HL-60 (cell line): ENCODE measurements at regions not wholly inside any gene's neighbourhood (a gene's known extent, or its start where the extent isn't known, plus 50 kb on each side); places are given as distances from the start of the nearest gene placed in this dataset.

Experiments used
- POLR2AphosphoS5 ChIP-seq: IDR thresholded peaks from 2 replicates; pipeline ENCODE4 v1.6.1; 2012; ENCODE audit warnings: low read depth
- TF ChIP-seq, protein P1 (sequence below): IDR thresholded peaks from one replicate; pipeline ENCODE4 v1.5.1; 2011; ENCODE audit warnings: low read length, control low read depth, inconsistent platforms; ENCODE audit not compliant: insufficient read depth
- TF ChIP-seq, protein P2 (sequence below): IDR thresholded peaks from 2 replicates; pipeline ENCODE4 v1.6.1; 2012; ENCODE audit warnings: low read depth; ENCODE audit not compliant: insufficient replicate concordance

DNA sequence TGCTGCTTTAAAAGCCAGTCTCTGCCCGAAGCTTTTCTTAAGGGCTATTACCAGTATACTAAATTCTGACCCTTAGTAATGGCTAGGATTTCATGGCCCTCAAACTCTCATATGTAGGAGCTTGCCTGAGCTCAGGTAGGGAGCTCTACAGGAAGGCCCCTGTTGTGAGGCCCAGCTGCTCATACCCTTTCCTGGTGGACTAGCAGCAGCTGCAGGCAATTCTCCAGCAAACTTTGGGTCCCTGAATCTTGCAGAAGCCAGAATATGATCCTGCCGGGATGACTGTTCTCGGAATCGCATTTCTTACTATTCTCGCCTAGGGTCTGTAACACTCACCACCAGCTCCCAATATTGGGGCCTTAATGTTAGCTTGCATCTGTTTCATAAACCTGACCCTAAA, 106.4 kb upstream of the SERTAD2 start:
- TF ChIP-seq, protein P1, sequence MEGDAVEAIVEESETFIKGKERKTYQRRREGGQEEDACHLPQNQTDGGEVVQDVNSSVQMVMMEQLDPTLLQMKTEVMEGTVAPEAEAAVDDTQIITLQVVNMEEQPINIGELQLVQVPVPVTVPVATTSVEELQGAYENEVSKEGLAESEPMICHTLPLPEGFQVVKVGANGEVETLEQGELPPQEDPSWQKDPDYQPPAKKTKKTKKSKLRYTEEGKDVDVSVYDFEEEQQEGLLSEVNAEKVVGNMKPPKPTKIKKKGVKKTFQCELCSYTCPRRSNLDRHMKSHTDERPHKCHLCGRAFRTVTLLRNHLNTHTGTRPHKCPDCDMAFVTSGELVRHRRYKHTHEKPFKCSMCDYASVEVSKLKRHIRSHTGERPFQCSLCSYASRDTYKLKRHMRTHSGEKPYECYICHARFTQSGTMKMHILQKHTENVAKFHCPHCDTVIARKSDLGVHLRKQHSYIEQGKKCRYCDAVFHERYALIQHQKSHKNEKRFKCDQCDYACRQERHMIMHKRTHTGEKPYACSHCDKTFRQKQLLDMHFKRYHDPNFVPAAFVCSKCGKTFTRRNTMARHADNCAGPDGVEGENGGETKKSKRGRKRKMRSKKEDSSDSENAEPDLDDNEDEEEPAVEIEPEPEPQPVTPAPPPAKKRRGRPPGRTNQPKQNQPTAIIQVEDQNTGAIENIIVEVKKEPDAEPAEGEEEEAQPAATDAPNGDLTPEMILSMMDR = no peak
- no peak for TF ChIP-seq POLR2AphosphoS5
- TF ChIP-seq, protein P2, sequence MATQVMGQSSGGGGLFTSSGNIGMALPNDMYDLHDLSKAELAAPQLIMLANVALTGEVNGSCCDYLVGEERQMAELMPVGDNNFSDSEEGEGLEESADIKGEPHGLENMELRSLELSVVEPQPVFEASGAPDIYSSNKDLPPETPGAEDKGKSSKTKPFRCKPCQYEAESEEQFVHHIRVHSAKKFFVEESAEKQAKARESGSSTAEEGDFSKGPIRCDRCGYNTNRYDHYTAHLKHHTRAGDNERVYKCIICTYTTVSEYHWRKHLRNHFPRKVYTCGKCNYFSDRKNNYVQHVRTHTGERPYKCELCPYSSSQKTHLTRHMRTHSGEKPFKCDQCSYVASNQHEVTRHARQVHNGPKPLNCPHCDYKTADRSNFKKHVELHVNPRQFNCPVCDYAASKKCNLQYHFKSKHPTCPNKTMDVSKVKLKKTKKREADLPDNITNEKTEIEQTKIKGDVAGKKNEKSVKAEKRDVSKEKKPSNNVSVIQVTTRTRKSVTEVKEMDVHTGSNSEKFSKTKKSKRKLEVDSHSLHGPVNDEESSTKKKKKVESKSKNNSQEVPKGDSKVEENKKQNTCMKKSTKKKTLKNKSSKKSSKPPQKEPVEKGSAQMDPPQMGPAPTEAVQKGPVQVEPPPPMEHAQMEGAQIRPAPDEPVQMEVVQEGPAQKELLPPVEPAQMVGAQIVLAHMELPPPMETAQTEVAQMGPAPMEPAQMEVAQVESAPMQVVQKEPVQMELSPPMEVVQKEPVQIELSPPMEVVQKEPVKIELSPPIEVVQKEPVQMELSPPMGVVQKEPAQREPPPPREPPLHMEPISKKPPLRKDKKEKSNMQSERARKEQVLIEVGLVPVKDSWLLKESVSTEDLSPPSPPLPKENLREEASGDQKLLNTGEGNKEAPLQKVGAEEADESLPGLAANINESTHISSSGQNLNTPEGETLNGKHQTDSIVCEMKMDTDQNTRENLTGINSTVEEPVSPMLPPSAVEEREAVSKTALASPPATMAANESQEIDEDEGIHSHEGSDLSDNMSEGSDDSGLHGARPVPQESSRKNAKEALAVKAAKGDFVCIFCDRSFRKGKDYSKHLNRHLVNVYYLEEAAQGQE = no peak
